ENCODE measurements at regions not wholly inside any gene's neighbourhood (a gene's known extent, or its start where the extent isn't known, plus 50 kb on each side); places are given as distances from the start of the nearest gene placed in this dataset.

- TF ChIP-seq CTCF (IDR thresholded peaks at IDR 0.05; ENCODE audit: insufficient read depth, low read length) (no peak), GABPA (IDR thresholded peaks at IDR 0.05; ENCODE audit: low read depth) (no peak), REST (IDR thresholded peaks at IDR 0.05; ENCODE audit: insufficient replicate concordance, low read depth) (no peak), SPI1 (IDR thresholded peaks at IDR 0.05; ENCODE audit: borderline replicate concordance, low read depth) (no peak), POLR2AphosphoS5 (IDR thresholded peaks at IDR 0.05; ENCODE audit: low read depth) (no peak)
- Histone ChIP-seq H3K27ac (replicated peaks) (no peak overlapping the region), H3K27me3 (ENCODE audit: insufficient read depth, poor library complexity, severe bottlenecking) (no peaks in the 10 kb centered on the region), H3K4me3 (replicated peaks; ENCODE audit: insufficient read depth, low read length) (no peak overlapping the region)
- no peak for DNase-seq (ENCODE audit: low read depth in 1 of 2, low spot score in 1 of 2)
Measured at GRCh38 chr21:38938343-38938742, 132.6 kb downstream of the ETS2 start.

GRCh38 chr21:38937844-38938243 is 132.1 kb downstream of the ETS2 start:
- Histone ChIP-seq H3K4me3 (replicated peaks; ENCODE audit: insufficient read depth, low read length) (no peak overlapping the region), H3K27me3 (ENCODE audit: insufficient read depth, poor library complexity, severe bottlenecking) (no peaks in the 10 kb centered on the region), H3K27ac (replicated peaks) (no peak overlapping the region)
- DNase-seq (ENCODE audit: low read depth in 1 of 2, low spot score in 1 of 2), result no peak
- TF ChIP-seq SPI1 (IDR thresholded peaks at IDR 0.05; ENCODE audit: borderline replicate concordance, low read depth) (no peak), GABPA (IDR thresholded peaks at IDR 0.05; ENCODE audit: low read depth) (no peak), CTCF (IDR thresholded peaks at IDR 0.05; ENCODE audit: insufficient read depth, low read length) (no peak), REST (IDR thresholded peaks at IDR 0.05; ENCODE audit: insufficient replicate concordance, low read depth) (no peak), POLR2AphosphoS5 (IDR thresholded peaks at IDR 0.05; ENCODE audit: low read depth) (no peak)

- Histone ChIP-seq H3K27me3 (ENCODE audit: insufficient read depth, poor library complexity, severe bottlenecking) (no peaks in the 10 kb centered on the region), H3K27ac (replicated peaks) (no peak overlapping the region), H3K4me3 (replicated peaks; ENCODE audit: insufficient read depth, low read length) (no peak overlapping the region)
- TF ChIP-seq CTCF (IDR thresholded peaks at IDR 0.05; ENCODE audit: insufficient read depth, low read length) (no peak), SPI1 (IDR thresholded peaks at IDR 0.05; ENCODE audit: borderline replicate concordance, low read depth) (no peak), POLR2AphosphoS5 (IDR thresholded peaks at IDR 0.05; ENCODE audit: low read depth) (no peak), REST (IDR thresholded peaks at IDR 0.05; ENCODE audit: insufficient replicate concordance, low read depth) (no peak), GABPA (IDR thresholded peaks at IDR 0.05; ENCODE audit: low read depth) (no peak)
- no peak for DNase-seq (ENCODE audit: low read depth in 1 of 2, low spot score in 1 of 2)
Measured at GRCh38 chr21:38937286-38937790, 131.6 kb downstream of the ETS2 start.

Data from HL-60 (cell line).